LHCN-M2 (cell line): ENCODE measurements at regions not wholly inside any gene's neighbourhood (a gene's known extent, or its start where the extent isn't known, plus 50 kb on each side); places are given as distances from the start of the nearest gene placed in this dataset.

Experiments
- DNase-seq: peaks from one replicate; pipeline ENCODE4 v3.0.0-alpha.2; 2012; ENCODE audit warnings: low read depth

- no peak for DNase-seq
Measured at GRCh38 chr14:58844544-58844943, 206.8 kb downstream of the DACT1 start.

- DNase-seq = no peak
Measured at GRCh38 chr14:58846682-58847465, 209.1 kb downstream of the DACT1 start.

GRCh38 chr14:58848365-58848764, 210.6 kb downstream of the DACT1 start:
- no peak for DNase-seq

- DNase-seq = no peak
Measured at GRCh38 chr14:58849601-58850000, 211.8 kb downstream of the DACT1 start.

- DNase-seq = no peak
Measured at GRCh38 chr14:58850011-58850410, 212.2 kb downstream of the DACT1 start.

GRCh38 chr14:58861586-58861985, 223.8 kb downstream of the DACT1 start:
- peak; percentile 14 for DNase-seq

GRCh38 chr14:58862416-58863160, 224.8 kb downstream of the DACT1 start:
- DNase-seq = no peak

- DNase-seq = no peak
Measured at GRCh38 chr14:58863661-58864345, 226.0 kb downstream of the DACT1 start.

- no peak for DNase-seq
Measured at GRCh38 chr14:58864751-58865513, 227.2 kb downstream of the DACT1 start.

GRCh38 chr14:58865514-58866281, 227.9 kb downstream of the DACT1 start:
- DNase-seq = no peak

GRCh38 chr14:58866391-58866790, 228.6 kb downstream of the DACT1 start:
- DNase-seq = no peak

- DNase-seq = no peak
Measured at GRCh38 chr14:58870961-58871360, 233.2 kb downstream of the DACT1 start.

GRCh38 chr14:58871573-58871972, 233.8 kb downstream of the DACT1 start:
- DNase-seq = no peak

GRCh38 chr14:58872061-58872460, 234.3 kb downstream of the DACT1 start:
- no peak for DNase-seq

GRCh38 chr14:58873228-58873953, 235.6 kb downstream of the DACT1 start:
- no peak for DNase-seq

- no peak for DNase-seq
Measured at GRCh38 chr14:58875613-58876012, 237.9 kb downstream of the DACT1 start.

- DNase-seq = peak; percentile 26
Measured at GRCh38 chr14:58876608-58877007, 238.8 kb downstream of the DACT1 start.

- DNase-seq = peak; percentile 26
Measured at GRCh38 chr14:58878439-58879139, 240.8 kb downstream of the DACT1 start.

- no peak for DNase-seq
Measured at GRCh38 chr14:58881433-58881832, 243.7 kb downstream of the DACT1 start.
